Activated naive CD4-positive, alpha-beta T cell treated with anti-CD3 and anti-CD28 coated beads, Interleukin-2, amount 50 U/mL, for 72 hours (primary cell): ENCODE measurements at regions not wholly inside any gene's neighbourhood (a gene's known extent, or its start where the extent isn't known, plus 50 kb on each side); places are given as distances from the start of the nearest gene placed in this dataset.

ENCODE experiments used
- ATAC-seq, 2 donors: fragments of 150-1000 bp; cut with Tn5 transposase; 2 replicates each; pipeline ENCODE4 v1.10.0; 2021; ENCODE audit warnings: mild to moderate bottlenecking in 2 of 2, moderate library complexity in 2 of 2
- DNase-seq, 2 donors: peaks; one replicate each; pipeline ENCODE4 v3.0.0; 2021 to 2022; ENCODE audit warnings: low spot score in 2 of 2
- H3K27ac Mint-ChIP-seq, 2 donors: one replicate each; pipeline ENCODE4 v1.8.0; 2022; ENCODE audit warnings: mild to moderate bottlenecking in 2 of 2, mixed read lengths in 2 of 2
- H3K36me3 Mint-ChIP-seq, 2 donors: one replicate each; pipeline ENCODE4 v1.8.0; 2022; ENCODE audit warnings: mixed read lengths in 2 of 2
- H3K9me3 Mint-ChIP-seq, 2 donors: one replicate each; pipeline ENCODE4 v1.8.0; 2022; ENCODE audit warnings: mixed read lengths in 2 of 2

- ATAC-seq (no peak), DNase-seq (no peak)
- H3K9me3 Mint-ChIP-seq = no peaks in the 10 kb centered on the region
- no peak overlapping the region for H3K27ac Mint-ChIP-seq
- no peaks in the 10 kb centered on the region for H3K36me3 Mint-ChIP-seq
Observed at GRCh38 chr6:113564371-113565171, 292.6 kb upstream of the MARCKS start.

- DNase-seq (no peak), ATAC-seq (no peak)
- Mint-ChIP-seq H3K9me3 (no peaks in the 10 kb centered on the region), H3K27ac (no peak overlapping the region), H3K36me3 (no peaks in the 10 kb centered on the region)
Observed at GRCh38 chr6:113565306-113565705, 291.8 kb upstream of the MARCKS start.

- Mint-ChIP-seq H3K27ac (no peak overlapping the region), H3K36me3 (no peaks in the 10 kb centered on the region), H3K9me3 (no peaks in the 10 kb centered on the region)
- ATAC-seq (no peak), DNase-seq (no peak)
Observed at GRCh38 chr6:113570161-113570560, 287.0 kb upstream of the MARCKS start.

DNA sequence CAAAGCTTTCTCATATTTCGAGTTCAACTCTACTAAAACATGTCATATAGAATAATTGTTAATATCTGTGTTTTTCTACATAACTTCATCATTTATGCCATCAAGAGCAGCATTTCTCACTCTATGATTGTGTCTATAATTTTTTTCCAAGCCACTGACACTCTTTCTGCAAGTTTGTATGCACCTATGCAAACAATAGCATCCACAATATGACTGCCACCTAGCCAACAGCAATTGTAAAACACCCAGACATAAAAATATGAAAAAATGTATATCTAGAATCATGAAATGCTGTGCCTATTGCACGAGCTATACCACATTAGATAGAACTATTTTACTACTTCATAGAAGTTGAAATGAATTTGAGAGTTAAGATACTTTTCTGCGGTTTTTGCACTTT lies 286.5 kb upstream of the MARCKS start:
- Mint-ChIP-seq H3K9me3 (no peaks in the 10 kb centered on the region), H3K27ac (no peak overlapping the region), H3K36me3 (no peaks in the 10 kb centered on the region)
- ATAC-seq (no peak), DNase-seq (no peak)

- no peak for DNase-seq
- no peak for ATAC-seq
- Mint-ChIP-seq H3K27ac (no peak overlapping the region), H3K36me3 (no peaks in the 10 kb centered on the region), H3K9me3 (peaks cover 0 to 16% of the 10 kb centered on the region in 2 donors)
Observed at GRCh38 chr6:113574147-113574546, 283.0 kb upstream of the MARCKS start.

DNA sequence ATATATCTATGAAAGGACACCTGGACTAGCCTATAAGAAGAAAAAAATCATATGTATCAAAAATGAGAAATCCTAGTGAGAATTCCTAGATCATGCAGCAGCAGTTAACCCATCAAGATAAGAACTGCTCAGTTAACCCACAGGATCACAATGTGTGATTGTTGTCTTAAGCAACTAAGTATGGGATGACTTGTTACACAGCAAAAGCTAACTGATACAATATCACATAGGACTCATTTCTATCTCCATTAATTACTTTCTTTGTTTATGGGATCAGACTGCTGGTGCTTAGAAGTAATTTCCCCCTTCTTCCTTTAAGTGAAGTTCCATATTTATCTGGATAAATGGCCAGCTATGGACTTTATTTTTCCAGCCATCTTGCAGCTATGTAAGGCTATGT lies 280.8 kb upstream of the MARCKS start:
- Mint-ChIP-seq H3K9me3 (peaks cover 0 to 18% of the 10 kb centered on the region in 2 donors), H3K27ac (no peak overlapping the region), H3K36me3 (no peaks in the 10 kb centered on the region)
- ATAC-seq = no peak
- DNase-seq = no peak

- Mint-ChIP-seq H3K9me3 (peaks cover 0 to 18% of the 10 kb centered on the region in 2 donors), H3K36me3 (no peaks in the 10 kb centered on the region), H3K27ac (no peak overlapping the region)
- no peak for ATAC-seq
- no peak for DNase-seq
Observed at GRCh38 chr6:113578691-113579090, 278.5 kb upstream of the MARCKS start.

- Mint-ChIP-seq H3K36me3 (no peaks in the 10 kb centered on the region), H3K9me3 (no peaks in the 10 kb centered on the region)
- no peak for DNase-seq
Observed at GRCh38 chr6:113584767-113585166, 272.4 kb upstream of the MARCKS start.

DNA sequence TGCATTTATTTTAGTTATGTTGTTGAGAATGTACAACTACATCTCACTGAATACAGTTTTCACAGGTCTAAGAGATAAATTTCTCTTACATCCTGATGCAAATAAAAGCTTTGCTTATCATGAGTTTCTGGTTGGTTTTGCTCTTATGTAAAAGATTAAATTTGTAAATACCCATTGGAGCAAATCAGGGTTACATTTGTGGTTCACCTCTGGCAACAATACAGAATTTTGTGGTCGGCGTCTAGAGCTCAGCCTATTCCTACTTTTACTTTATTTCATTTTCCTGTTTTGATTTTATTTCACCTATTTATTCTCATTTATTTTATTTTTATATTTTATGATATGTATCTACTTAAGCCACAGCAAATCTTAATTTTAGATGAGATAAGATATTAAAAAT lies 271.9 kb upstream of the MARCKS start:
- Mint-ChIP-seq H3K9me3 (no peaks in the 10 kb centered on the region), H3K36me3 (no peaks in the 10 kb centered on the region), H3K27ac (no peak overlapping the region)
- no peak for ATAC-seq
- DNase-seq = no peak

More at GRCh38 chr6:113584767-113585166, 272.4 kb upstream of the MARCKS start:
- H3K27ac Mint-ChIP-seq = no peak overlapping the region
- ATAC-seq = no peak

DNA sequence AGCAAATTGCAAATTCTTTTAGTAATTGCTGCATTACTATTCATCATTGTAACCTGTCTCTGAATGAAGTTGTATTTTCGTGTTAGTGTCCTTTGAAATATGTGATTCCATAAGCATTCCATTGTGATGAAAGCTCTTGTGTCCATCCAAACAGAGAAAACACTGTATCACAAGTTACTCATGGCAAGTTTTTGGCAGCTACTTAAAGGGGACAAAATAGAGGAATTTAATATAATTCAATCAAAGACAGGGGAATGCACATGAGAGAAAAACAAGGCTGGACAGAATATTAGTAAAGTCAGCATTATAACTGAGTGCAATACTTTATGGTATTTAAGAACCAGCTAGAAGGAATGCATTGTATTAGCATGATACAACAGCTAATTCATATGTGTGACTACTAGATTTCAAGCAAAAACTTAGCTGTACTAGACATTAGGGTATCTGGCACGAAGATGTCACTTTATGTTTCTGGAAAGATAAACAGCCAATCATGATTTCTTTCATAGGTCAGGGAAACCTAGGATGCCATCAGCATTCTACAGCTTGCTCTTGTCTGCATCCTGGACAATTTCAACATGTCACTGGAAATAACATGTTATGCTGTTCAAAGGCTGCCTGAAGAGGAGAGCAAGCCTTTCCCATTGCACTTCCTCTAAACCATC lies 270.6 kb upstream of the MARCKS start:
- Mint-ChIP-seq H3K36me3 (no peaks in the 10 kb centered on the region), H3K27ac (no peak overlapping the region), H3K9me3 (peaks cover 0 to 5% of the 10 kb centered on the region in 2 donors)
- DNase-seq = no peak
- ATAC-seq = no peak

GRCh38 chr6:113587078-113587699 lies 270.0 kb upstream of the MARCKS start:
- DNase-seq (no peak), ATAC-seq (no peak)
- Mint-ChIP-seq H3K27ac (no peak overlapping the region), H3K9me3 (peaks cover 0 to 8% of the 10 kb centered on the region in 2 donors), H3K36me3 (no peaks in the 10 kb centered on the region)

DNA sequence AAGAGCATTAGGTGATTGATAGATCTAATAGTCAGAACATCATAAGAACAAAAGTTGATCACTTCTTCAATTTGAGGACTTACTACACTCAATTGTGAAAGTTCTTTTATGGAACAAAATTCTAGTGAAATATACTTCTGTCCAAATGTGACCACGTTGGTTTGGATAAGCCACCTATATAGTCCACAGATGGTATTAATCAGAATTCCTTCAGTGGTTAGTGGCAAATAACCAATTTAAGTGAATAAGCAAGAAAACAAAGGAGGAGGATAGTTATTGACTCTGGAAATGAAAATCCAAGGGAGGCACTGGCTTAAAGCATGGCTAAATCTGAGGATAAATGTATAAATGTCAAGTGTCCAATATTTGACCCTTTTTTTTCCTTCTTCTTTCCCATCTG lies 268.5 kb upstream of the MARCKS start:
- DNase-seq = no peak
- no peak for ATAC-seq
- Mint-ChIP-seq H3K9me3 (peaks cover 0 to 12% of the 10 kb centered on the region in 2 donors), H3K36me3 (no peaks in the 10 kb centered on the region), H3K27ac (no peak overlapping the region)

DNA sequence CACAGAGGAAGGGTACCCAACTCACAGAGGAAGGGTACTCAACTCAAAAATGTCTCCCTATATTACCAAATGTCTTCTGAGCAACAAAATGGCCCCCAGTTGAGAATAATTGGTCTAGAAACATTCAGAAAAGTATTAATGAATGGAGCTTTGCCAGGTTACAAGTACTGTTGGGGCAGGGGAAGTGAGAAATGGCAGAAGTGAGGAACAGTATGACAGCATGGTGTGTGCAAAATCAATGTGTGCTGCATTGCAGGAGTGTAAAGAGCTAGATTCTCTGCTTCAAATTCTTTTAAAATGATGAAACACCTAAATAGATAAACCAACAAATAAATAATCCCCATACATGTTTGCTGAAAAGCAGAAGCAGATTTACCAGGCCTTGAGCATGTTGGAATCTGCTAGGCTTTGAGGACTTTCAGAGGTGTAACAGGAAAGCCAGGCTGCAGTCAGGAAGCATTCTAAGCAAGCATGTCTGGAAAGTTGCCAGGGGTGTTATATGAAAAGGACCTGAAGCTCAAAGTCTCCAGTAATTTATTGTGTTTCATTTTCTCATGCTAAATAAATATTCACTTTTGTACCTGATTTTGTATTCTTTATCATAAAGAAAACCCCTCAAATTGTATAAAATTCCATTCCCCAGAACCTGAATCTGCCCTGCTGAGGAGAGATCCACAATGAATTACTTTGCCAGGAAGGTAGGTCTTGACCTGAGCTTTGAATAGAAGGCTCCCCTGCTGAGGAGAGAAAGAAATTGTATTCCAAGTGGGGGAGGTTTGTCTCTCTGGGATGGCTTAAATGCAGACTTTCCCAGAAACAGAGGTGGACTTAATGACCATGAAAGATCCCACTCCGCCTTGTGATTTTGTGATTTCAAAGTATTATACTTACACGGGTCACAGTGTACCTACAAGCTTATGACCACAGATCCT lies 265.0 kb upstream of the MARCKS start:
- H3K9me3 Mint-ChIP-seq = peaks cover 0 to 15% of the 10 kb centered on the region in 2 donors
- peaks cover 0 to 4% of the 10 kb centered on the region in 2 donors for H3K36me3 Mint-ChIP-seq
- no peak for ATAC-seq
- H3K27ac Mint-ChIP-seq = no peak overlapping the region
- no peak for DNase-seq

GRCh38 chr6:113594726-113595125 lies 262.4 kb upstream of the MARCKS start:
- DNase-seq (no peak), ATAC-seq (no peak)
- H3K9me3 Mint-ChIP-seq = peaks cover 8 to 15% of the 10 kb centered on the region in 2 donors
- H3K36me3 Mint-ChIP-seq = peaks cover 0 to 4% of the 10 kb centered on the region in 2 donors
- H3K27ac Mint-ChIP-seq = no peak overlapping the region

DNA sequence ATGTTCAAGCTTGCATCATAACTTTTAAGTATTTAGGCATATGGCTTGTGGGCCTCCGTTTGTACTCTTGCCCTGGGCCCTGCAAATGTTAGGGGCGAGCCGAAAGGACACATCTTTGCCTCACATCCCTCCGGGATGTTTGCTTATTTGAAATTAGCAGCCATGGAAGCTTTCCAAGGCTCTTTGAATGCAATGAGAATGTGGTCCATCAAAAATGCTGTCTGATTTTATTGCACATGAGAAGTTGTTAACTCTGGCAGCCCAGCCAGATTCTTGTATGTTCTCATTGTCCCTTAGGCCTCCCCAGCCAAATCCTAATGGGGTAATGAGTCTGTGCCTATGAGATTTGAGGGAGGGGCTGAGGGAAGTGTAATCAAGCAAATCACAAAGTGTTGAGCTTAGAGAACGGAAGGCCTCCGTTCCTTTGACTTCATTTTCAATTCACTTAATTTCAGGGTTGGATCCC lies 261.2 kb upstream of the MARCKS start:
- Mint-ChIP-seq H3K27ac (no peak overlapping the region), H3K36me3 (peaks cover 0 to 4% of the 10 kb centered on the region in 2 donors), H3K9me3 (peaks cover 8 to 19% of the 10 kb centered on the region in 2 donors)
- ATAC-seq = no peak
- DNase-seq = no peak

- DNase-seq (no peak), ATAC-seq (no peak)
- H3K36me3 Mint-ChIP-seq = peaks cover 0 to 4% of the 10 kb centered on the region in 2 donors
- no peak overlapping the region for H3K27ac Mint-ChIP-seq
- H3K9me3 Mint-ChIP-seq = peaks cover 8 to 17% of the 10 kb centered on the region in 2 donors
Observed at GRCh38 chr6:113596387-113597230, 260.5 kb upstream of the MARCKS start.
